ENCODE measurements at regions not wholly inside any gene's neighbourhood (a gene's known extent, or its start where the extent isn't known, plus 50 kb on each side); places are given as distances from the start of the nearest gene placed in this dataset.
"Not testable (repeated sequence)": the region's sequence is repeated elsewhere in the genome, so short reads cannot be mapped to it uniquely, and the experiment has no call there.

- no peak for DNase-seq (ENCODE audit: low read depth)
Measured at GRCh38 chr4:189869236-189869635, 71.4 kb upstream of the FRG1 start.

DNA sequence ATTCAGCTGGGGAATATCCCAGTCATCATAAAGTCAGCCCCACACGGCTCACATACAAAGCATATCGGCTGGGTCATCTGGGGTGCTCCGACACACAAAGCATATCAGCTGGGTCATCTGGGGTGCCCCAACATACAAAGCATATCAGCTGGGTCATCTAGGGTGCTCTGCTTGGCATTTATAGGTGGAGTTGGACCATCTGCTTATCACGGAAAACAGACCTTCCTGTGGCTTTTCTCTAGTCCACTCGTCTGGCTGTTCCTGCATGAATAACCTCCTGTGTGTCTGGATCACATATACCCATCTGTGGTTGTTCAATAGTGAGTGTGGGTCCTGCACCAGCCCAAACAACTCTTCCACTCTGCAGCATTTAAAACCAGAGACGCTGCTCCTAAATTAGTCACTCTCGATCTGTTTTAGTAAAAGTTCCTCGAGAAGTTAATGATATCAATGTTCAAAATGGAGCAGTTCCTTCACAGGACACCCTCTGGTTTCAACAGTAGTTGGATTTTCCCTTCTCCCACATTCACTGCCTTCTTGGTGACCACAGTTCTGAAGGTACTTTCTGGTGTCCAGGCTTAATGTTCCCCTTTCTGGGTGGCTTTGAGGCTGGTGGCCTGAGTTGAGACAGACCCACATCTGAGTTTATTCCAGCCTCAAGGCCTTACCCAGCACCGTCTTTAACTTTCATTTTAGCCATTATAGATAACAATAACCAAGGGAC is 70.0 kb upstream of the FRG1 start:
- no peak for DNase-seq (ENCODE audit: low read depth)

- DNase-seq (ENCODE audit: low read depth): no peak
Measured at GRCh38 chr4:189874591-189874990, 66.1 kb upstream of the FRG1 start.

DNA sequence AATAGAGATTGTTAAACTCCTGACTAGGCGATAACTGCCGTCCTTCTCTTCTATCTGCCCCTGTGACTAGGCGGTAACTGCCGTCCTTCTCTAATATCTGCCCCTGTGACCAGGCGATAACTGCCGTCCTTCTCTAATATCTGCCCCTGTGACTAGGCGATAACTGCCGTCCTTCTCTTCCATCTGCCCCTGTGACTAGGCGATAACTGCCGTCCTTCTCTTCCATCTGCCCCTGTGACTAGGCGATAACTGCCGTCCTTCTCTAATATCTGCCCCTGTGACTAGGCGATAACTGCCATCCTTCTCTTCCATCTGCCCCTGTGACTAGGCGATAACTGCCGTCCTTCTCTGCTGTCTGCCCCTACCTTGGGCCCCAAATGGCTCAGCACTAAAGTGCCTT is 59.5 kb upstream of the FRG1 start:
- not testable (repeated sequence) for DNase-seq (ENCODE audit: low read depth)

- not testable (repeated sequence) for DNase-seq (ENCODE audit: low read depth)
Measured at GRCh38 chr4:189888407-189888806, 52.3 kb upstream of the FRG1 start.
